ENCODE measurements at regions not wholly inside any gene's neighbourhood (a gene's known extent, or its start where the extent isn't known, plus 50 kb on each side); places are given as distances from the start of the nearest gene placed in this dataset.

DNA sequence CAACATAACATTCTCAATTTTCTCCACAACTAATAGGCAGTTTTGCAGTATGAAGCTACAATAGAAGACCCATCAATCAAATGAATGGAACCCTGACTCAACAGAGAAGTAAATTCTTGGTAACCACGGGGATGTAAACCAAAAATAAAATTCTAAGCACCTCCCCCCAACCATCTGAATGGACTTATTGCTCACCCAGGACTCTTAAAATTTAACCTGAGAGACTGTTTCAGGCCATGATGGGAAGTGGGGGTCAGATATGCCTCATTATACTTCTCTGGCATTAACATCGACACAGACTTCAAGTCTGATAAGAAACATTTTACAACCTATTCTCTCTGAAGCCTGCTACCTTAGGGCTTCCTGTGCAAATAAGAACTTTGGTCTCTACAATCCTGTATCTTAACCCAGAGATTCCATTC lies 620.9 kb downstream of the TLL1 start:
- Mint-ChIP-seq H3K36me3 (peaks cover 0 to 4% of the 10 kb centered on the region in 2 donors), H3K27ac (no peak overlapping the region), H3K9me3 (peaks cover 9 to 14% of the 10 kb centered on the region in 2 donors)
- DNase-seq (ENCODE audit: low spot score in 2 of 2) (no peak), ATAC-seq (no peak)

DNA sequence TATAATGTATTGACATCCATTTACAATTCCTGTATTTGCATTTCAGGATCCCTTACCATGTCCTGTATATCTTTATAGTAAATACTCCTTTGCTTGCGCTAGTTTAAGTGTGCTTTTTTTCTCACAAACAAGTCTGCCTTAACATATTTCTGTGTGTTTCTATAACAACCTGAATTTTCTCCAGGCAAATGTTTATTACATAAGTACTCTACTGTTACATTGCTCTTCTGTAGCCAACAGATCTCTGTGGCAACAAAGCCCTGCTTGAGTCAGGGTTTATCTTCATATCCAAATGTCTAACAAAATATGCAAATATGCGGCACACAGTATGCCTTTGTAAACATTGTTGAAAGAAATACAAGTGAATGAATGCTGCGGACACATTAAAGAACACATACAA lies 625.5 kb downstream of the TLL1 start:
- Mint-ChIP-seq H3K27ac (no peak overlapping the region), H3K36me3 (peaks cover 0 to 4% of the 10 kb centered on the region in 2 donors), H3K9me3 (peaks cover 19 to 26% of the 10 kb centered on the region in 2 donors)
- ATAC-seq (no peak), DNase-seq (ENCODE audit: low spot score in 2 of 2) (no peak)

DNA sequence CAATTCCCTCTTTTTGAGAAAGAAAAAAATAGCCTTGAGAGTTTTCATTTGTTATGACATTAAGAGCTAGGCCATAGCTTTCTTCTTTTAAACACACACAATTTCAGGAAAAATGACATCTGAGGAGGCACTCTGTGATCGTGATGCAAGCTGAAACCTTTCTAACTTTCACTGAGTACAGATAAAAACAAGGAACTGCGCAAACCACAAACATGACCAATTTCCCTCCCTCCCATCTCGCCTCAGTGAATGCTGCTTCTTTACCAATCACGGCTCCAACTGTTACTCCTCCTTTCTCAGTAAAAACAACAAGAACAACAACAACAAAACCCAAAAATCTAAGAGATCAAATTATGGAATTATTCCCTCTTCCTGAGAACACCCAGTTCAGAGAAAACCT lies 626.8 kb downstream of the TLL1 start:
- ATAC-seq (no peak), DNase-seq (ENCODE audit: low spot score in 2 of 2) (no peak)
- Mint-ChIP-seq H3K9me3 (peaks cover 19 to 26% of the 10 kb centered on the region in 2 donors), H3K27ac (no peak overlapping the region), H3K36me3 (peaks cover 0 to 4% of the 10 kb centered on the region in 2 donors)

DNA sequence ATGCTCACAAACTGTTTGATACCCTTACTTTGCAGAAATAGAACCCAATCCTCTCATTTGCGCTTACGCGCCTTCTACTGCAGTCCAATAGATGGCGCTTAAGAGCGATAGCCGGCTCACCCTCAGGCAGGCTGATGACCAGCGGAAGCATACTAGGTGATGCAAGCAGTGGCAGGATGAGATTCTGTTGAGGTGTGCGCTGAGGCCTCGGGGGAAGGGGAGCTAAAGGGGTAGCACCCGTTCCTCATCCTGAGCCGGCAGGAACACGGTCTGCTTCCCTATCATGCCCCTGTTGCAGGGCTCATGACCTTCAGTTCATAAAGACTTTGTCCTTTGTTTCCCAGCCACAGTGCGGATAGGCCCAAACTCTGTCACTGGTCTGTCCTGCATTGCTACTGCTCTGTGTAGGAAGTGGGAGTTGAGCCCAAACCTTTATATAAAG lies 628.9 kb downstream of the TLL1 start:
- DNase-seq (ENCODE audit: low spot score in 2 of 2) (no peak), ATAC-seq (peak in 1 of 2 donors; percentile 20)
- Mint-ChIP-seq H3K27ac (no peak overlapping the region), H3K36me3 (peaks cover 0 to 4% of the 10 kb centered on the region in 2 donors), H3K9me3 (peaks cover 22 to 27% of the 10 kb centered on the region in 2 donors)

DNA sequence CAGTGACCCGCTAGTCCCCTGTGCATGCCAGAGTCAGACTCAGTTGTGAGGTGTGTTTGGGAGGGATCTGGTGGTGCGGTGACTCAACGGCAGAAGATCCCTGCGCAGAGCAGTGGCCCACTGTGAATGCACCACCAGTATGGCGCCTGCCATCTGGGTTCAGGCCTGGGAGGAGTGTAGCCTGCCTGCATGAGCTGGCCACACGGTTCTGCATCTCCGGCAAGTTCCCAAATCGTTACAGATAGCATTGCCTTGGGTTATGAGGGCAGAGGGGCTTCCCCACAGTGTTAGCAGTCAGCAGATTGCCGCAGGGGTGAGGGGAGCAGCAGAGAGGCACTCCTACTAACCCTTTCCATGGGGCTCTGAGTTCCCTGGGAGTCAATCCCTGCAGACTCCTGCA lies 629.6 kb downstream of the TLL1 start:
- no peak for DNase-seq (ENCODE audit: low spot score in 2 of 2)
- no peak for ATAC-seq
- H3K9me3 Mint-ChIP-seq: peaks cover 22 to 28% of the 10 kb centered on the region in 2 donors
- no peak overlapping the region for H3K27ac Mint-ChIP-seq
- peaks cover 0 to 4% of the 10 kb centered on the region in 2 donors for H3K36me3 Mint-ChIP-seq

DNA sequence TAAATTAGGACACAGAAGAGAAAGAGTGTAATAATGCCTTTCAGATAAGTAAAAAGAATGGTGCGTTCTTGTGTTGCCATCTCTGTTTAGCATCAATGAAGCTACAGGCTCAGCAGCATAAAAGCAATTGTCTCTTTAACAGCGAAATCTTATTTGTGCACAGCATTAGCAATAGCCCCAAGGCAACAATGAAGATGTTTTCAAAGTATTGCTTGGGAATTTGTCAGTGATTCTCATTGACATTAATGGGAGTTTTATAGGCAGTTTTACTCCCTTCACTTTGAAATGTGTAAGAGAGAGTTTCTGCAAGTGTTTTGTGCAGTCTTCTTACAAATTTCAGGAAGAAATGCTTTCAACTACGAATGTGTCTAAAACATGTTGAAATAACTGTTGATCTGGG lies 633.0 kb downstream of the TLL1 start:
- Mint-ChIP-seq H3K36me3 (no peaks in the 10 kb centered on the region), H3K27ac (no peak overlapping the region), H3K9me3 (peaks cover 9 to 17% of the 10 kb centered on the region in 2 donors)
- ATAC-seq (no peak), DNase-seq (ENCODE audit: low spot score in 2 of 2) (no peak)

DNA sequence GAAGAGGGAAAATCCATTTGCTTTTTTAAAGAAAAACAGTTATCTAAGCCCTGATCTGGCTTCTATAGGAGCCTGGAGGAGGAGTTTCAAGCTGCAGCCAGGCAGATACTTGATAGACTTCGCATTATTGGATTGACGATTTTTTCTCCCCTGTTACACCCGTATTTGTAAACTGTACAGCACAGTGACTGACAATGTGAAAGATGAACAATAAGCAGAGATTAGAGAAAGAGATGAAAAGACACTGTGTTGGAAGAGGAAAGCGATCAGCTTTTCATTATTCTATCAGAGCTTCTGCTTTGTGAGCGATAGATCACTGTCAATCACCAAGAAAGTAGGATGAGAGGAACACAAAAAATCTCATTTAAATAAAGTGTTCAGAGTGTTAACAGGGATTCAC lies 639.2 kb downstream of the TLL1 start:
- no peak for ATAC-seq

DNA sequence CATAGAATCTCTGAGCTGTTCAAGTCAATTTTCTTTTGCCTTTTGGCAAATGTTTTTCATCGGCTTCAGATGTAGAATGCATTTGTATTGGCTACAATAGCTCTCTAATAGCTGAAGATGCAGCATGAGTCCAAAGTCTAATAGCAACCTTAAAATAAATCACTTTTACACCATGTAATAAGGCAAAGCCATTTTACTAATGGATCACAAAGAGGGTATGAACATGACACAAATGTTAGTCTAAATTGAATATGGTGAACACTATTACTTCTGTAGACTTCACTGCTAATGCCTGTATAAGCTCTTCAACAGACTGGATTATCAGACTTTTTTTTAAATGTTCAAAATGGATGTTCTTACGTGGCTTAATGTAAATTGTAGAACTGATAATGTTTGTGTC lies 645.3 kb downstream of the TLL1 start:
- Mint-ChIP-seq H3K27ac (no peak overlapping the region), H3K9me3 (peaks cover 13 to 20% of the 10 kb centered on the region in 2 donors), H3K36me3 (peaks cover 0 to 12% of the 10 kb centered on the region in 2 donors)
- no peak for DNase-seq (ENCODE audit: low spot score in 2 of 2)
- no peak for ATAC-seq

More for the DNA sequence above, 639.2 kb downstream of the TLL1 start:
- H3K27ac Mint-ChIP-seq: no peak overlapping the region
- peaks cover 4 to 10% of the 10 kb centered on the region in 2 donors for H3K9me3 Mint-ChIP-seq
- no peak for DNase-seq (ENCODE audit: low spot score in 2 of 2)
- H3K36me3 Mint-ChIP-seq: no peaks in the 10 kb centered on the region

DNA sequence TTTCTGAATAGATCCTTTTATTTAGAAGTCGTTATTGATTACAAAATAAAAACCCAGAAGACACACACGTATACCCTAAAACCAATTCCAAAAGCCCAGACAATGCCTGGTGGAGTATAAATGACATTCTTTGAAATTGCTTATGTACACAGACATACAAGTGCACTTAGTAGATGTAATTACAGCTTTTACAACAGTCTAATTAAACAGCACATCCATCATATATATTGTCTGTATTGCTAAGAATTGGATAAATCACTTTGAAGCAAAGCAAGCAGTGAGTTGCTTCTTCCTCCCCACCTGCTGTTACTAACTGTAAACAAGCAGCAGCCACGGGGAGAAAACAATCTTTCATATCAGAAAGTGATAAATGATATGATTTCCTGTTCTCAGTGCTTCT lies 645.7 kb downstream of the TLL1 start:
- Mint-ChIP-seq H3K27ac (no peak overlapping the region), H3K36me3 (peaks cover 0 to 12% of the 10 kb centered on the region in 2 donors)
- ATAC-seq: no peak

DNA sequence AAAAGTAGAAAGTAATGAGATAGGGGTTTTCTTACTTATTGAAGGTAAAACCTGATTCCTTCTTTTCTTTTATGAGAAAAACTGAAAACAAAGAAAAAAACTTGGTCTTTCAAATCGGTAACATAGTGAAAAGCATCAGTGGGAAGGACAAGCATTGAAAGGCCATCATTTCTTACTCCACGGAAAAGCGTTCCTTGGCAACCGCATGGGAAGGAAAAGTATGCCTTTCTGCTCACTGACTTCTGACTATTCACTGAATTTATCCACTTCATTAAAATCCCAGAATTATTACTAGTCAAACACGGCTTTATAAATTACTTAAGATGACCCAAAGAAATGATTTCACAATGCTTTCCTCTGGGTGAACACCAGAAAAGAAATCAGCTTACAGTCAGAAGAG lies 646.7 kb downstream of the TLL1 start:
- Mint-ChIP-seq H3K9me3 (peaks cover 13 to 20% of the 10 kb centered on the region in 2 donors), H3K27ac (no peak overlapping the region), H3K36me3 (peaks cover 0 to 12% of the 10 kb centered on the region in 2 donors)
- ATAC-seq (no peak), DNase-seq (ENCODE audit: low spot score in 2 of 2) (no peak)

More for the DNA sequence above, 645.7 kb downstream of the TLL1 start:
- DNase-seq (ENCODE audit: low spot score in 2 of 2): no peak
- peaks cover 13 to 20% of the 10 kb centered on the region in 2 donors for H3K9me3 Mint-ChIP-seq

DNA sequence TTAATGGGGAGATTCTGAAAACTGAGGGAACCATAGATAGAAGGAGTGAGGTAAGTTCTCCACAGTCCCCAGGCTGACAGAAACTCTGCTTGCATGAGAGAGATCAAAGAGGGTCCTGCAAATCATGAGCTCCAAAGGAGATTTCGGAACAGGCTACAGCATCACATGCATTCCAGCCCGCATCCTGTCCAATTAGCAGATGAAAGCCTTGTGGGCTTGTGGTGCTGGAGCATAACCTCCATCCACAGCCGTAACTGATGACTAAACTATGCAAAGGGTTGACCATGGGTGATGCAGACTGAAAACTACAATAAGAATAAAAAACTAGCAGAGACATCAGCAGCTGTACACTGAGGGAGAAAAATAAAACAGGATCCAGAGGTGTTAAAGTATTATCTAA lies 654.5 kb downstream of the TLL1 start:
- DNase-seq (ENCODE audit: low spot score in 2 of 2): no peak
- H3K27ac Mint-ChIP-seq: no peak overlapping the region
- ATAC-seq: no peak
- no peaks in the 10 kb centered on the region for H3K36me3 Mint-ChIP-seq
- peaks cover 0 to 5% of the 10 kb centered on the region in 2 donors for H3K9me3 Mint-ChIP-seq

DNA sequence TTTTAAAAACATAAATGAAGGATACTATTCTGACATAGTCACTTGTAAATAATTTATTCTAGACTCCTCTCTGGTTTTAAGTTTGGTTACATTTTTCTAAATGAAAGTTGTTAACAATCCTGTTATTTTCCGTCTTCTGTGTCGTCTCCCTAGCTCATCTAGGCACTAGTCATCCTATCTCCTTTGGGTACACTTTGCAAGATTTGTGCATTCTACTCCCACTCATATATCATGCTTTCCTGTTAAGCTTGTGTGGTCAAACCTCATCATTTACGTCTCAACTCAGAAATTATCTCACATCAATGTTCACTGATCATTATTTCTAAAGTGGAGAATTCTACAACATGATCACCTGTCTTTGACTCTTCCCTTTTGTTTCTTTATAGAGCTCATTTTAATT lies 658.7 kb downstream of the TLL1 start:
- H3K27ac Mint-ChIP-seq: no peak overlapping the region
- DNase-seq (ENCODE audit: low spot score in 2 of 2): no peak
- H3K9me3 Mint-ChIP-seq: peaks cover 3 to 7% of the 10 kb centered on the region in 2 donors
- no peaks in the 10 kb centered on the region for H3K36me3 Mint-ChIP-seq
- no peak for ATAC-seq

DNA sequence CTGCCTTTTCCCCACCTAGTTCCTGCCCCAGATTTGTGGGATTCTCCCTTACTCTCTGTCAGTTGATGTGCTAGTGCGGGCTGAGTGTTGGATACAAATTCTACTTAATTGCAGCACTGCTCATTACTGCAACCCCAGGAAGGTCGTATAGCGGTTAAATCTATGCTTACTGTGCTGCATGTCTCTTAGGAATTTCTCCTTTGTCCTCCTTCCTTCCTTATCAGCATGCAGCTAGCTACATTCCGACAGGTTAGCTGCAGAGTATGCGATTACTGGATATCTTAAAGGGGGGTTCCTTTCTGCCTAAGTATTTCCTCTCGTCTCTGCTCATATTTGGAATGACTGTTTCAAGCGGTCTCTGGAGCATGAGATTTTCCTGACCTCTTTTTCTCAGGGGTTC lies 662.8 kb downstream of the TLL1 start:
- Mint-ChIP-seq H3K36me3 (no peaks in the 10 kb centered on the region), H3K9me3 (peaks cover 10 to 11% of the 10 kb centered on the region in 2 donors), H3K27ac (no peak overlapping the region)
- DNase-seq (ENCODE audit: low spot score in 2 of 2) (no peak), ATAC-seq (no peak)

DNA sequence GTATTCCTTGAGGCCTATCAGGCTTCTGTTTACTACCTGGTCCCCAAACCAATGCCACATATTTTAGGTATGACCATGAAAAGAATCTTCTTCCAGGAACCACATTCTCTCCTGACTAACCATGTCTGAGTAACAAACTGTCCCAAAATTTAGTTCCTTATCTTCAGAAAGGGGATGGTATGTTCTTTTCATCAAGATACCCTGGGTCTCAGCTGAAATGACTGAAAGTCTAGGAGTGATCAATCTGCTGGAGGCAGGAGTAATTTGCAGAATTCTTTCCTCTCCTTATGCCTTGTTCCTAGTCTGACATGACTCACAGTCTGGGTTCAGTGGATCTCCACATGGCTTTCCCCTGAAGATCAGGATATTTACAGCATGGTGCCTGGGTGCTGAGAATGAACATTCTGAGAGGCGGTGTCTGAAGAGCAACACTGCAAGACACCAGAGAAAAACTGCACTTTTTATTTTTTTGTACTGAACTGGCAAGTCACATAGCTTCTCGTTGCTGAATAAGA lies 665.5 kb downstream of the TLL1 start:
- Mint-ChIP-seq H3K9me3 (peaks cover 7 to 20% of the 10 kb centered on the region in 2 donors), H3K27ac (no peak overlapping the region), H3K36me3 (no peaks in the 10 kb centered on the region)
- no peak for DNase-seq (ENCODE audit: low spot score in 2 of 2)
- no peak for ATAC-seq

DNA sequence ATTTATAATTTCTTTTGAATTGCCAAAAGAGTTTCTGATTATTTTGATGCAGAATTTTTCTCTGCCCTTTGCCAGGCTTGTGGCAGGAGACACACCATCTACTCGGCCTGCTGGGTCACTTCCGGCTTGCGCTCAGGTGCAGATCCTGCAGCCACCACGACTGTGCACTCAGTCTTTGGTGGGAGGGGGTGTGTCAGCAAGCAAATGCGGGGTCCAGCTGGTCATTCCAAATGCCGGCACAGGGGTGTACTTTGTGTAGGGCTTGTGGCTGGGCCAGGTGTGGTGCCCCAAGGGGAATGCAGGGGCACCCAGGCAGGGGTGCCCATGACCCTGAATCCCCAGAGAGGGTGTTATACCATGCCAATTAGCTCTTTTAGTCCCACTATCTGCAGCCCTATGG lies 673.0 kb downstream of the TLL1 start:
- DNase-seq (ENCODE audit: low spot score in 2 of 2) (no peak), ATAC-seq (no peak)
- Mint-ChIP-seq H3K36me3 (no peaks in the 10 kb centered on the region), H3K9me3 (peaks cover 9 to 14% of the 10 kb centered on the region in 2 donors), H3K27ac (no peak overlapping the region)

DNA sequence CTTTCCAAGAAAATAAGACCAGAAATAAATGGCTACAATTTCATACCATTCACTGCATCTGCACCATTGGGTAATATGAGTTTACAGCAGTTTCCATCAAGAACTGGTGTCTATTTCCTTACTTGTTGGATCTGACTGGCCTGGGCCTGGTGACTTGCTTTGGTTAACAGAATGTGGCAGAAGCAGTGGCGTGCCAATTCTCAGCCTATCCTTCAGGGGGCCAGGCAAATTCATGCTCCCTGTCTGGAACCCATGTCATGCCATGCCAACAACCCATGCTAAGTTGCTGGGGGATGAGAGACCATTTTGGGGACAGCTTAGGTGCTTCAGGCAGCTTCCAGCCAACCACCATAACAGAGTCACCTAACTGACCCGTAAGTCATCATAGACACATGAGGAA lies 656.7 kb downstream of the SPOCK3 start:
- Mint-ChIP-seq H3K27ac (no peak overlapping the region), H3K36me3 (no peaks in the 10 kb centered on the region), H3K9me3 (peaks cover 12 to 13% of the 10 kb centered on the region in 2 donors)
- DNase-seq (ENCODE audit: low spot score in 2 of 2) (no peak), ATAC-seq (no peak)

DNA sequence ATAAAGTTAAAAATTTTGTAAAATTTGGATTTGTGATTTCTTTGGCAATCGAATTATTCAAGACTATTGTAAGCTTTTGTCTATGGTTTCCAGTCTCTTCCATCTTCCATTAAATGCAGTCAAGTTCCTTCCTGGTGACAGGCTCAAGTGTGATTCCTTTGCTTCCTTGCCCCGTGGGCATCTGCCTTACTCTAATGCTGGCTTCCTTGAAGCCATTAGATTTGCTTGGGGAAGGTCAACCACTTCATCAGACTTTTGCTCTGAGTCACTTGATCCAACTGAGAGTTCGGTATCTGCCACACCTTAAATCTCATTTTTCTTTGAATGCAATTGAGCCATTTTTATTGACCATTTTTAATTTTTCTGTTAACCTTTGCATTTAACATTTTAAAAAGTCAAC lies 648.8 kb downstream of the SPOCK3 start:
- H3K9me3 Mint-ChIP-seq: peaks cover 6 to 17% of the 10 kb centered on the region in 2 donors
- H3K36me3 Mint-ChIP-seq: no peaks in the 10 kb centered on the region
- DNase-seq (ENCODE audit: low spot score in 2 of 2) (no peak), ATAC-seq (no peak)
- no peak overlapping the region for H3K27ac Mint-ChIP-seq

DNA sequence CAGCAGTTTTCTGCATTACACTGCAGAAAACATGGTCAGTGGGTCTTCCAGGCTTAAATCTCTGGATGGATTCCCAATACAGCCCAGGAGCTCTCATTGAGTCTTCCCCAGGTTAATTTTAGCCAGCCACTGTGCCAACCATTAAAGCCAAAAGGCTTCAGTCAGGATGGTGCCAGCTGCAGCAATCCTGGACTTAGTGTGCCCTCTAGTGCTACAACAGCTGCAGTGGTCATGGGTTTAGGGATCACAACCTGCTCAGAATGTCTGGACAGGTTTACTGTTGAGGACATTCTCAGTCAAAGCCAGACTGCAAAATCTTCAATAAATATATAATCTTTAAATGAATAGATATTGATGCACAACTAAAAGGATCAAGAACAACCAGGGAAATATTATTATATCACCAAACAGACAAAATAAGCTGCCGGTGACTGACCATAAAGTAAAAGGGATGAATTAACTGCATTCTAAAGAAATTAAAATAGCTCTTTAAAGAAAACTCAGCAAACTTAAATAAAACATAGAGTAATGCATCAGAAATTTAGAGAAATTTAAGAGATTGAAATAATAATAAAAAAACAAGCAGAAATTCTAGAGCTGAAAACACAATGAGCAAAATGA lies 639.9 kb downstream of the SPOCK3 start:
- H3K36me3 Mint-ChIP-seq: no peaks in the 10 kb centered on the region
- peaks cover 0 to 7% of the 10 kb centered on the region in 2 donors for H3K9me3 Mint-ChIP-seq
- no peak for DNase-seq (ENCODE audit: low spot score in 2 of 2)
- H3K27ac Mint-ChIP-seq: no peak overlapping the region
- no peak for ATAC-seq
